GDM1 (cell line): ENCODE measurements at regions not wholly inside any gene's neighbourhood (a gene's known extent, or its start where the extent isn't known, plus 50 kb on each side); places are given as distances from the start of the nearest gene placed in this dataset.
A peak's percentile ranks its signal among the peaks of the same experiment; 100 is the strongest.

Source experiments
- DNase-seq: peaks from one replicate; lab custom pipeline; 2025; lab: John Stamatoyannopoulos, UW

DNA sequence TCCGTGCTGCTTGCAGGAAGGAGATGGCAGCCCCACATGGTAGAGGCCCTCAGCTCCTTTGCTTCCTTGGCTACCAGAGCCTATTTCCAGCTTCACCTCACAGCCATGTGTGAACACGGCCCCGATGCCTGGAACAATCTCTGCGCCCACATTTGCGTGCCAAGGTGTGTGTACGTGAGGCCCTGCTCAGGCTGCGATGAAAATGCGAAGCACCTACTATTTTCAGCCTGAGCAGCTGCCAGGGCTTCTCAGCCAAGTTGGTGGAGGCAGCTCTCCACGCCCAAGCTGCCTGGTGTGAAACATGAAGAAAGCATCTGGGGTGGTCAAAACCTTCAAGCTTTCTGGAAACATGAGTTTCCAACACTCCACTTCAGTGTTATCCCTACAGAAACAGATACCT lies 177.8 kb upstream of the EGLN3 start:
- DNase-seq: no peak

DNA sequence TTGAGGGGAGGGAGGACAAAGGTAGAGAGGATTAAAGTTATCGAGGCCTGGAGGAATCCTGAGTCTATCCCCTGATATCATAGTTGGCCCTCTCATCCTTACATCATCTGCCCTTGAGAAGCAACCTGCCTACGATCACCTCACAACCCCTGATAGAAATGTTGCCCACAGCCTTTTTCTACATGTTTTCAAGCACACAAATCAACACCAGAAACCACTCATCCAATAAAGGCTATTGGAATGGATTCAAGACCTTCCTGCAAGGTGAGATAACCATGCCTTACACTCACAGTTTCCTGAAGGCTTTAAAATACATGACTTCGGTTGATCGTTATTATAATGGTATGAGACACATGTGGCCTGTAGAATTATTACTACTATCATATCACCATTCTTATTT lies 175.7 kb upstream of the EGLN3 start:
- no peak for DNase-seq

DNA sequence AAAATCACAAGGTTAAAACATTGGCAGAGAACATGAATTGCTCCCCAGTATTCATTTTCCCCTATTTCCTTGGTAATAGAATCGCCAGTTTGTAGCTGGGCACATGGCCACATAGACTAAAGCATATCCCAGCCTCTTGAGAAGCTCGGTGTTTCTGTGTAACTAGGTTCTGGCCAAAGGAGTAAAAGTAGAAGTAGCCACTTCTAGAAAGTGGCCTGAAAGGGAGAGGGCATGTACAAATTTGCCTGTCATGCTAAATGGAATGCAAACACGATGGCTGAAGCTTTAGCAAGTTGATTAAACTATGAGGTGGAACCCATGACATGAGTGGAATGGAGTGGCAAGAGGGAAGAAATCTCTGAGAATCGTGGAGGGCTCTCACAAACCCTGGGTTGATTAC lies 173.7 kb upstream of the EGLN3 start:
- DNase-seq: no peak

DNA sequence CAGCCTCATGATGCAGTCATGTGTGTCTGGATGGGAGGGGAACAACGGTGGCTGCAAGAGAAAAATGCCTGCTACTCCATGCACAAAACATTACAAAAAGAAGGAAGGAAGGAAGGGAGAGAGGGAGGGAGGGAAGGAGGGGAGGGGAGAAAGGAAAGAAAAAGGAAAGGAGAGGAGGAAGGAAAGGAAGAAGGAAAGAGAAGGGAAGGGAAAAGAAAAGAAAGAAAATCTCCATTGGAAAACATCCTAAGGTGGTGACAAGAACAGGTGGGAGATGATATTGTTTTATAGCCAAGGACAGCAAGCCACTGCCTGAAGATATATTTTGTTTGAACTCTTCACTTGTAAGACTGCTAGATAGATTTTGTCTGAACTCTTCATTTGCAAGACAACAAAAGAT lies 171.8 kb upstream of the EGLN3 start:
- DNase-seq: no peak

DNA sequence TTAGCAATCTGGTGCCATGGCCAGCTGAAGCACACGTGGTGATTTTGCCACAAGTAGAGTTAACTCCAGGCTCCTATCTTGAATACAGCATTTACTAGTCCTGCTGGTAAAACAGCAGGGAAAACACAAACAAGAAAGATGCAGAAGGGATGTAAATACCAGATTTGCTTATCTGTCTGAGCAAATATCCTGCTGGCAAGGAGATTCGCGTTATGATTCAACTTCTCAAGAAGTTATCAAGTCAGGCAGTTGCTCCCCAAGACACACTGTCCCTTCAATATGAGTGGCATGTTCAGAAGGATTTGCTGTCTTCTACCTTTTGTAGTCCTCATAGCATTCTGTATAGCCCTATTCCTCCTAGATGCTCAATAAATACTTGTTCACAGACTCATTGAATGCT lies 171.2 kb upstream of the EGLN3 start:
- no peak for DNase-seq

DNA sequence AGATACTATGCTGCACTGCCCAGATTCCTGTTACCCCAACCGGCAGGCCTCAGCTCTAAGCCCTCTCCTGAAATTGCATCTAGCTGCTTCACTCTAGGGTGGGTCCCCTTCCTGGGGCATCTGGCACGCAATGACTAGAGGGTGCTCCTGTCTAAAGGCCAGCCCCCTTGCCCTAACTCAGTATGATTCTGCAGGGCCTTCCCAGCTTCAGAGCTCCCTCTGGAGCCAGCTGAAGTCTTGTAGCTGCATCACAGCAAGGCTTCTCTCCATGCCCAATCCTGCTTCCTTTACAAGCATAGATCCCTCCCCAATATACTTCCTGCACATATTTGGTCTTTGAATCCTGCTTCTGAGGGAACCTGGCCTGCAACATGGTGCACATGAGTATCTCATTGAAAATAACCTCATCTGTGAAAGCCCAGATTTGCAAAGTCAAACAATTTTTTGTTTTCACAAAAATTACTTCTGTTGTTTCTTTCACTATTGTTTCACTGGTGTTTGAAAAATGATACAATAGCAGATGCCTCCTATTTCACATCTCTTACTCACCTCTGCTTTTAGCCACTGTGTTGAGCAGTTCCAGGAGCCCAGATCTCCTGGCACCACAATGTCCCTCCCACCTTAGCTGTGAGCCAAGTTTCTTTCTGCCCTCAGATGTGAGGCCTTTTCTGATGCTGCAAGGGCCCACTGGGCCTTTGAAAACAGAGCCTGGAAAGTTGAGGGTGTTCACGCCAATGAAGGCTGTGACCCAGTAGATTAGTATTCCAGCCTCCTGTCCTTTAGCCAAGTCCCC lies 169.5 kb upstream of the EGLN3 start:
- no peak for DNase-seq

DNA sequence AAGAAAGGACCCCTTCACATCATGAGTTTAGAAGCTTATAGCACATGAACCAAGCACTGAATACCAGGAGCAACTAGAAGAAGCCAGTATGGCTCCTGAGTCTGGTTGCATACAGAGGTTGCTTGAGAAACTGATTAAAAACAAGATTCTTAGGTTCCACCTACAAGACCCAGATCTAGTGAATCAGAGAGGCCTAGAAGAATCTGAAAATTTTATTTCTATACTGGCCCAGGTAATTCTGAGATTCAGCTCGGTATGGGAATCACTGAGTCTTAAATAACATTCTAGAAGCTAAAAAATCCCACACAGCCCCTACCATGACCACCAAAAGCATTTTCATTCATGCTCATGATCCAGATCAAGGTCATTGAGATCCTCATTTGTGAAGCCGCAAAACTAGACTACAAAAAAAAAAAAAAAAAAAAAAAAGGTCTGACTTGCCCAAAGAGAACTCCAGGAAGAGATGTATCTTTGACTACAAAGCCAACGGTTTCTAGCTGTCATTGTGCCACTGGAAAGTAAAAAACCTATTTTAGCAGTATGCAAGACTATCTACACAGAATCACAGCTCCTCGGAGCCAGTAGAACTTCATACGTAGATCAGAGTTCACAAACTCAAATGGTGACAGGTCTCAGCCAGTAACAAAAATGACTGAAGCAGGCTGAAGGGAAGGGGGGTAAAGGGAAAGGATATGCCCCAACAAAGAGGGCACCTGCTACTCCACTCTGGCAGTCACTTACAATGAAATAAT lies 168.4 kb upstream of the EGLN3 start:
- DNase-seq: no peak

DNA sequence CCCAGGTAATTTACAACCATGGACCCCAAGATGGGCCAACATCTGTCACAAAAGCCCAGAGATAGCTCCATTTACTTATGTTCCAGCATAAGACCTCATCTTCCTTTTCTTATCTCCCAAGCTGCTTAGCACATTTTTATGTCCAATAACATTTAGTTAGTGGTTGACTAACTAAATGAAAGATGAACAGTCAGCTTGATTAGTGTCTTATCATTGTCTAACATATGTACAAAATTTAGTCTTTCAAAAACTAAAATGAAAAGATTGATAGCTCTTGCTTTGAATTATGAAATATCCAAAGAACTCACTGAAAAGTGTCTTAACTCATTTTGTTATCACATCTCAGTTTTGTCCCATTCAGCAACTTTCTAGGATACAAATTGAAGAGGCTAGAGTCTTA lies 163.1 kb upstream of the EGLN3 start:
- DNase-seq: no peak

DNA sequence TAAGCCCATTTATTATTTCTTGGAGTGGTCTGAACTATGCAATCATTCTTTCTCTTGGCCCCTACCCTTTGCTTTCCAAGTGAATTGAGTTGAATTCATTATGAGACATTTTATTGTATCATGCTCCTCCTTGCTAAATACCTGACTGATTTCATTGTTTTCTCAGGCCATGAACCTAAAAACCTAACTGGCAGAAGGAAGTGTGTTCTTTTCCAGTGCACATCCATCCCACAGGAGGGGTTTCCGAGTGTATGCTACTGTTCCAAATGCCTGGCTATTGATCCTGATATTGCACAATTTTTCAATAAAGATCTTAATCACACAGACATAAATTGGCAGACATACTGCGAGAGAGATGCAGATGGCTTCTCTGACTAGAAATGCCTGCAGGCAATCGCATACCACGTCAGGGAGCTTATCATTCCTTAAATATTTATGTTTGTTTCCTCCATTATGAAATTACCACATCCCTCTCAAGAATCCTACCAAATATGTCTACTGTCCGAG lies 162.2 kb upstream of the EGLN3 start:
- no peak for DNase-seq

DNA sequence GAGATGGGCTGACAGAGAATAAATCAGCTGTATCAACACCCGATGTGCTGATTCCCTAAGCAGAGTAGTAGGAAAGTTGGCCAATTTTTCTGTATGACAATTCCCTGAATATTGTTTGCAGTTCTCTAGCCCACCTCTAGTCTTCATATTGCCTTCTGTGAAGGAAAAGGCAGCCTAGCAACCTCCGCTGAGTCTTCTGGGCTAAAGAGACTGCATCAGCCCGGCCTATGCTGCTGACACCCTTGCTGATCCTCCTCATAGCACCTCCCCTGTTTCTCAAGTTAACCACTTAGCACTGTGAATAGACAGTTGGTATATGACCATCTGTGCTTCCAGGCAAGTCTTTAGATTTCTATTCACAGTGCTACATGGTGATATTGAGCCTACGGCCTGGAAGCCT lies 161.1 kb upstream of the EGLN3 start:
- DNase-seq: no peak

DNA sequence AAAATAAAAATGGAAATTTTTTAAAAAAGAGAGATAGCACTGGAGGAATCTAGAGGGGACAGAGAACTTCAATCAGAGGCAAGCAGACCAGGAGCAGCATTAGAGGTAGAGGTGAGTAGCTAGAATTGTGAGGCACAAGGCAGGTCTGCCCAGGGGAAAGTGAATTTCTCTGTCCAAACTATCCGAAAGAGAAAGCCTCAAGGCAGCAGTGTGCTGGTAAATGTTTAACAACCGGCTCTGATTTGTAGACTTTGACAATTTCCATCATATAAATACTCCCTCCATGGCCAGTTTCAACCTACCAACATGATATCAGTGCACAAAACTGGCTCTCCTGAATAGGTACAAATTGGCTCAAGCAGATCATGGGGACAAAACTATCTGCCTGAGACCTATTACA lies 160.6 kb upstream of the EGLN3 start:
- no peak for DNase-seq

DNA sequence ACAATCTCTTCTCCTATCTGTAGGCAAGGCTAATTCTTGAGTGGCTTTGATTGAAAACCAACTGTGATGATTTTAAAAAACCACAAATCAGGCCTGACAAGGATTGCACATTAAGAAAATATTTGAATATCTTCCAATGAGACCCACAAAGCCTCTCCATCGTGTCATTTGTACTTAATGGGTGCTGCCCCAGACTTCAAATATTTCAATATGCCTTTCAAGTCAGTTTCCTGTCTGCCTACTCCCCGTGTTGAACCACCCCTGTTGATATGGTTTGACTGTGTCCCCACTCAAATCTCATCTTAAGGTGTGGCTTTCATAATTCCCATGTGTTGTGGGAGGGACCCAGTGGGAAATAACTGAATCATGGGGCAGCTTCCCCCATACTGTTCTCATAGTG lies 159.7 kb upstream of the EGLN3 start:
- no peak for DNase-seq

DNA sequence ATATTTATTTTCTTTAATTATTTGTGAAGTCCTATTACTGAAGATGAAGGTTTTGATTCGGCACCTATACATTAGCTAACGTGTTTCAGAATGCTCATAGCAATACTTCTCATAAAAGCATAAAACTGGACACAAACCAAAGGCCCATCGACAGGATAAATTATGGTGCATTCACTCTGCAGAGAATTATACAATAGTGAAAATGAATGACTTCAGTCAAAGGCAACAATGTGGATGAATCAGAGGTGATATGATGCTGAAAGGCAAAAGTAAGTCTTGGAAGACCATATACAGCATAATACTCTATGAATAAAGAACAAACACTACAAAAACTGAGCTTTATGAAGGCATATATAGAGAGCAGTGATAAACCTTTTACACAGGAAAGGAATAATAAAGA lies 156.6 kb upstream of the EGLN3 start:
- no peak for DNase-seq

DNA sequence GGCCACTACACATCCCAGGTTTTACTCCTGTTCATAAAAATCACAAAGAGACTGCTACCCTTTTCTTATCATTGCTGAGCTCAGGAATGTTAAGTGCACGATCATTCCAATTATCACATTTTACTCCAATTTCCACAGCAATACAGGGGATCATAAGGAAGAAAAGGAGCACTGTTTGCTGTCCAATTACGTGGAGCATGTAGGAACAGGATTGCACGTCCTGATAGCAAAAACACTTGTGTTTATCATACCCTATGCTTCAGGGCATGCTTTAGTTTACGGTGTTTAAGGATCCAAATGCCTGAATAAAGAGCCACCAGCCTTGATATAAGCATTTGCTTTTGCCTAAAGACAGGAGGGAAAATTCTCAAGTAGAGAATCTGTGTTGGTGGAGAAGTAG lies 155.4 kb upstream of the EGLN3 start:
- DNase-seq: no peak

DNA sequence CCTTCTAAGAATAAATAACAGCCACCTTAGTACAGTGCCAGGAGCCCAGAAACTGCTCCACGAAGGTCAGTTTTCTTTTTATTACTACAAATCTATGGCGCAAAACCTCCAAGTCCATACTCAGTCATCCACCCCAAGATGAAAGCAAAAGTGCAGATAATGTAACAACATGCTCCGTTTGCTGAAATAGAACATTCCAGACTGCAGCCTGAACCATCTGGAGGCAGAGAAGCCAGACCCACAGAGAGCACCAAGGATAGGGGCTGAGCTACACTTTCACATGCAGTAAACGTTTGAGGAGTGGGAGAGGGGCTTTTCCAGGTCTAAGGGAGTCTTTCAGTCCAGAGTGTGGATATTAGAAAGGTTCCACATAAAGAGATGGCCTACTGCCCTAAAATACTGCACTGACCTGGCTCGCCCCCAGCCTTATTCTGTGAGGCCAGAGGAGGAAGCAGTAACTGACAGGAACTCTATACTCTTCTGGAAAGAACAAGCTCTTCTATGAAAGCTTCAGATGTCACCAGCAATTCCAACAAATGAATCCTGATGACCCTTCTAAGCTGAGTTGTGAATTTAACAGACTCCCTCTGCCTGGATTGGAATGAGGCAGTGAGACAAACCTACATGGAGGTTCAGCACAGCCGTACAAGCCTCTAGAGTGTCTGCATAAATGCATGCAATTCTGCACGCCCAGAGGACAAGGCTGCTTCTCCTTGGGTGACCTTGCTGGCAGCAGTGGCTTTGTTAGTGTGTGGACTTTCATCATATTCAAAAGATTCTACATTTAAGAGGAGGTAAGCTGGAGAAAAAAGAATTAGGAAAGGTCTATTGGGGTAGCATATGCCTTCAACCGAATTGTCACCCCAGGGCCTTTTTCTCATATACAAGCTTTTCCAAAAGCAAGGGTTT lies 153.9 kb upstream of the EGLN3 start:
- no peak for DNase-seq

DNA sequence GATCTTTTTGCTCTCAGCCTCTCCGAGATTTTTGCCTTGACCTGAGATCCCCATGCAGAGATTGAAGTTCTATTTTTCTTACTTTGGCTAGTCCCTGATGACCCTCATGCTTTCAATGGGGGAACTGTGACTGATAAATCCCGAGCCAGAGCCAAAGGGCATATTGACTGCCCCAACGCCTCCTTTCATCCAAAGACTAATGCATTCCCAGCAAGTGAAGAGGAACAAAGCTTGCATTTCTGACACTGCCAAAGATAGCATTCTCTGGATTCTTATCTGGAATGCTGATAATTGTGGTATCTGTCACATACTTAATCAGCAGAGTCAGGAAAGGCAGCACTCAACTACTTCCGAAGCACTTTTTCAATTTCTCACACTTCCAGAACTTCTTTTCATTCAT lies 152.3 kb upstream of the EGLN3 start:
- DNase-seq: no peak

DNA sequence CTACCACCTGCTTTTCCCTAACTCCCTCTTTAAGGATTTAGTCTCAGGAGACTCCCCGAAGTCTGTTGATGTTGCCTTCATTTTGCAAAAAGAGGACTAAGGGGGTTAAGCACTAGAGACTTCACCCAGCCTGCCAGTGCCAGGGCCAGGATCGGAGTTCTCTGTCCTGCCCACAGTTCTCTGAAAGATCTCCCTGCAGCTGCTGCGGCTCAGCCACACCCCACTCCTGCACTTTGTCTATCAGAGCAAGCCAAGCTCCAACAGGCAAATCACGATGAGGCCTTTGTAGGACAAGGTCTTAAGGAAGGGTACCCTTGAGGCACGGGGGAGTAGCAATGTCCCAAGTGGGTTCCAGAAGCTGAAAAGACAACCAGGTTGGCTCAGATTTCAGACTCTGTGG lies 148.8 kb upstream of the EGLN3 start:
- DNase-seq: no peak

DNA sequence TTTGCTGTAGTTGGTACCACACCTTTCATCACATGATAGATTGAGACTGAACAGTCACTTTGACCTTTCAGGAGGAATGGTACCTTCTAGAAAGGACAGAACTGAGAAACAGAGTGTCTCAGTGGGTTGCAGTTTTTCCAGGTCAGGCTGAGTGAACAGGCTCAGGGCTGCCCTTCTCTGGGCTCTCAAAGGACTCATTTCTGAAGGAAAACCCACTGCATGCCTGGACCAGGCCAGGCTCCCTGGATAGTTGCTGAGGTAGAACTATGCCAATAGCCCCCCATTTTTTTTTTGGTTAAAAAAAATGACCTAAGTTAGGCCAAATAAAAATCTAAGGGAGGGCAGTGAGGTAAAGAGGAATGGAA lies 148.1 kb upstream of the EGLN3 start:
- DNase-seq: no peak

DNA sequence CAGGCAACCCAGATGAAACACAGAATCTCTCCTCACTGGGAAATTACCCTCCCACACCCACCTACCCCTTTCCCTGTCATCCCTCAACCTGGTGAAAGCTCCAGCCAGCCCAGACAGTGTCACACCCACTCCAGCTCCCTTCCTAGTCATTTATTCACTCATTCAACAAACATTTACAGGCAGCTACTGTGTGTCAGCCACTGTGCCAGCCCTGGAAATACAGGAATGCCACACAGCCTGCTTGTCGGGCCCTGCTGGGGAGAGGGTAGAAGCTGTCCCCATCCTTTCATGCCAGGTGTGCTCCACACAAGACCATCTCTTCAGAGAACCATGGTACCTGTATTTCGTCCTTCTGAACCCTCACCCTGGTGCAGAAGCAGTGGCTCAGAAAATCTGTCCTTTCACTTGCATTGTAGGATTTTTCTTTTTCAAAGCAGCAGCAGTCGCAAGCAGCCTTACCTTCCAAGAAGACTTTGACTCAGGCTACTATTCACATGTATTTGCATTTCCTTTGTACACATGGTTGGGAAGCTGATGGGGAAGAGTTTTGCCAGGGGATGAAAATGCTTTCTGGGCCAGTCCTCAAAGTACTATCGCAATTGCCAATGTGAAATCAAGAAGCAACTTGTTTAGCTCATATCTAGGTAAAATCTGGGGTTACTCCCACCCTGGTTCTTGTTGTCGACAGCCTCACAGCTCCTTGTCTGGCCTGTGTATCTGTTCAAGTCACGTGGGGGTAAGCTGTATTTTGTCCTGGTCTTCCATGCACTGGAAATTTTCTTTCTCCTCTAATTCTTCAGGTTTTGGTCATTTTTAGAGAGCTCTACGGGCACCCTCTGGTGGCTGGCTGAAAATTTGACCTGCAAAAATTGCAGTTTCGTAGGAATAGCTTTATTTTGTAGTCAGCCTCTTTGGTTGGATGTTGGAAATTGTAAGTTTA lies 147.4 kb upstream of the EGLN3 start:
- DNase-seq: peak; percentile 20

DNA sequence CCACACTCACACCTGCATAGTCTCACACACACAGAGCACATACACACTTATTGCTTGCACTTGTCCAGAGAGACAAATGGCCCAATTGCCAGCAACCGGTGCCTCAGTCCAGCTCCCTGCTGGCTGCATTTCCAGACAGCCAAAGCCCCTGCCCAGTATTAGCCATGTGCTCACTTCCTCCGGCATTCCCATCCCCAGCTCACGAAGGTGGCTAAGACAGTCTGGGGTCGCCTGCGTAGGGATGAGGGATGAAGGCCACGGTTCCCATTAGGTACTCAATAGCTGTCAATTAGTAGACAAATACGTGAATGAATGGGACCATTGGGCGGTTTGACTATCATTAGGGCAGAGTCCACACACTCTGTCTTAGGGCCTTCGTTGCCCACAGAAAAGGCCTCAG lies 146.8 kb upstream of the EGLN3 start:
- no peak for DNase-seq

DNA sequence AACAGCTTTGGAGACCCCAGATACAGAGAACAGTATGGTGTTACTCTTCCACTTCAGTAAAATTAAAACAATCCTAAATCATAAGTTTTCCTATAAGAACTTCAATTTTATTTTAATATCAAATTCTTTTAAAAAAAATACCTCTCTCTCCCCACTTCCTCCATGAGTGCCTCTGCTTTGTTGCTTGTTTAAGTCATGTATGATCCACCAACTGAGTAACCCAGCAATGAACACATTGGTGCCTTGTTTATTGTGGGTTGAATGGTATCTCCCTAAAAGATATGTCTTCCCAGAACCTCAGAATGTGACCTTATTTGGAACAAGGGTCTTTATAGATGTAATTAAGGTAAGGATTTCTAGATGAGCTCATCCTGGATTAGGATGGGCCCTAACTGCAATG lies 143.5 kb upstream of the EGLN3 start:
- DNase-seq: no peak

DNA sequence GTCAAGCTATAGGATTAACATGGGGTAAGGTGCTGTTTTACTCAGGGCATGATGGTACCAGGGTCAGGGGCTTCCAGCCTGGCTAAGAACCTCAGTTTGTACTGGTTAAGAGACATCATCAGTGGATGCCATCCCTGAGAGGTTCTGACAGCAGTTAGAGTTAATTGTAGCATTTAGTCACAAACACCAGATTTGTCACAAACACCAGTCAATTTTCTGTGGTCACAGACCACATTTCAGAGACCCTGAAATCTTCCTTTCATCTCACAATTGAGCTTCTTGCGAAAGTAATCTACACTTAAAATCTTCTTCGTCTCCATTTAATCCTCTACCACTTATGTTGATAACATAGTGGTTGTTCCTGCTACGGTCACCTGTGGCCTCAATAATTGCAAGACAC lies 143.0 kb upstream of the EGLN3 start:
- DNase-seq: no peak
